ENCODE measurements at regions not wholly inside any gene's neighbourhood (a gene's known extent, or its start where the extent isn't known, plus 50 kb on each side); places are given as distances from the start of the nearest gene placed in this dataset.

DNA sequence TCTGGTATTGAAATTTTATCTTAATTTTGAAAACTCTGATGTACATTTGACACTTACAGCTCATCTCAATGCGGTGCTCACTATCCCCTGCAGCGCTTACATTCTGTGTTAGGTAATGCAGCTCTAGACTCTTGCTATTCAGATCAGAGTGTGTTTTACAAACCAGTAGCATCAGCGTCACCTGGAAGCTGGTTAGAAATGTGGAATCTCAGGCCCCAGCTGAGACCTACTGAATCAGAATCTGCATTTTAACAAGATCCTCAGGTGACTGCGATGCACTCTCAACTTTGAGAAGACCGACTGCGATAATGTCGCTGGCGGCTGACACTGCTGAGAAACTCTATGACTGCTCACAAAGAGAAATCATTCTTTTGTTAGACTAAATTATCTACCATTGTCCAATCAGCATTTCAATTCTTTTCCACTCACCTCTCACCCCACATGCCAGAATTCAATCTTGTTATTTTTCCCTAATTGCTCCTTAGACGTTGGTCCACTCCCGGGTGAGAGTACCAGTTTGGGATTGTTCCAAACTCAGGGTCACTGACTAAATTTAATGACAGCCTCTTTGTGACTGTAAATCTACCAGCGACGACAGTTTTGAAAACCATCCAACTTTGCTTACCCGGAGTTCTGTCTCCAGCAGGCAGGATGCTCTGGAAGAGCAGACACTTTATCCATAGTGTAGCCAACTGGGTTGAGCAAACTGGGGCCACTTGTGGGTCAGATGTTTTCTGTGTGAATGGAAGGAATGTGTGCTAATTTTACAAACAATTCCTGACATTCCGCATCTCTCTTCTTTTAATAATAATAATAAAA is 140.1 kb upstream of the BTBD3 start:
- no peak for TF ChIP-seq POLR2A (IDR thresholded peaks at IDR 0.05; ENCODE audit: low read depth)
- TF ChIP-seq, protein P1, sequence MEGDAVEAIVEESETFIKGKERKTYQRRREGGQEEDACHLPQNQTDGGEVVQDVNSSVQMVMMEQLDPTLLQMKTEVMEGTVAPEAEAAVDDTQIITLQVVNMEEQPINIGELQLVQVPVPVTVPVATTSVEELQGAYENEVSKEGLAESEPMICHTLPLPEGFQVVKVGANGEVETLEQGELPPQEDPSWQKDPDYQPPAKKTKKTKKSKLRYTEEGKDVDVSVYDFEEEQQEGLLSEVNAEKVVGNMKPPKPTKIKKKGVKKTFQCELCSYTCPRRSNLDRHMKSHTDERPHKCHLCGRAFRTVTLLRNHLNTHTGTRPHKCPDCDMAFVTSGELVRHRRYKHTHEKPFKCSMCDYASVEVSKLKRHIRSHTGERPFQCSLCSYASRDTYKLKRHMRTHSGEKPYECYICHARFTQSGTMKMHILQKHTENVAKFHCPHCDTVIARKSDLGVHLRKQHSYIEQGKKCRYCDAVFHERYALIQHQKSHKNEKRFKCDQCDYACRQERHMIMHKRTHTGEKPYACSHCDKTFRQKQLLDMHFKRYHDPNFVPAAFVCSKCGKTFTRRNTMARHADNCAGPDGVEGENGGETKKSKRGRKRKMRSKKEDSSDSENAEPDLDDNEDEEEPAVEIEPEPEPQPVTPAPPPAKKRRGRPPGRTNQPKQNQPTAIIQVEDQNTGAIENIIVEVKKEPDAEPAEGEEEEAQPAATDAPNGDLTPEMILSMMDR (IDR thresholded peaks at IDR 0.05), result no peak
- no peak for TF ChIP-seq POLR2AphosphoS5 (IDR thresholded peaks at IDR 0.05)
- TF ChIP-seq EP300 (IDR thresholded peaks at IDR 0.05), result no peak
